Fibroblast of pulmonary artery (primary cell): ENCODE measurements at regions not wholly inside any gene's neighbourhood (a gene's known extent, or its start where the extent isn't known, plus 50 kb on each side); places are given as distances from the start of the nearest gene placed in this dataset.

ENCODE experiments used
- DNase-seq: peaks from one replicate; pipeline ENCODE4 v3.0.0-alpha.2; 2010; ENCODE audit warnings: low read depth
- H3K4me3 ChIP-seq: replicated peaks from 2 replicates; pipeline ENCODE4 v1.5.1; 2011; ENCODE audit warnings: low read depth, mild to moderate bottlenecking, control low read depth, low read length, moderate library complexity
- TF ChIP-seq, protein P1 (sequence below): IDR thresholded peaks from 2 replicates; pipeline ENCODE4 v1.5.1; 2011; ENCODE audit warnings: mild to moderate bottlenecking, control low read depth, low read length, inconsistent platforms; ENCODE audit errors: missing control alignments

DNA sequence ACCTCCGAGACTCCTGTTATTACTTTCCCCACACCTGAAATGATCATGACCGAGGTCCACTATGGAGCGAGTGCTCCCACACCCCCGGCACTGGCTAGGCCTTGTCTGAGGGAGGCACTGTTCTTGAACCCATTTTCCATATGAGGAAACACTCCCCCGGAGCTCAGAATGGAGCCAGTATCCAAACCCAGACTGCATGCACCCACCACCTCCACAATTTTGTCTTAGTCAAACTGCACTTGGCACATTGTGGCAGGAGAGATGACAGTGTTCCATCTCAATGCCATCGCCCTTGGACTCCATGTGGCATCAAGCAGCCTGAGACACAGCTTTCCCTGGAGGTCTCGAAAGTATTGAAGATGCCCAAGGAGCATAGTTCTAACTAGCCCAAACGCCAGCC lies 154.1 kb downstream of the NUP210 start:
- no peak for DNase-seq
- TF ChIP-seq, protein P1, sequence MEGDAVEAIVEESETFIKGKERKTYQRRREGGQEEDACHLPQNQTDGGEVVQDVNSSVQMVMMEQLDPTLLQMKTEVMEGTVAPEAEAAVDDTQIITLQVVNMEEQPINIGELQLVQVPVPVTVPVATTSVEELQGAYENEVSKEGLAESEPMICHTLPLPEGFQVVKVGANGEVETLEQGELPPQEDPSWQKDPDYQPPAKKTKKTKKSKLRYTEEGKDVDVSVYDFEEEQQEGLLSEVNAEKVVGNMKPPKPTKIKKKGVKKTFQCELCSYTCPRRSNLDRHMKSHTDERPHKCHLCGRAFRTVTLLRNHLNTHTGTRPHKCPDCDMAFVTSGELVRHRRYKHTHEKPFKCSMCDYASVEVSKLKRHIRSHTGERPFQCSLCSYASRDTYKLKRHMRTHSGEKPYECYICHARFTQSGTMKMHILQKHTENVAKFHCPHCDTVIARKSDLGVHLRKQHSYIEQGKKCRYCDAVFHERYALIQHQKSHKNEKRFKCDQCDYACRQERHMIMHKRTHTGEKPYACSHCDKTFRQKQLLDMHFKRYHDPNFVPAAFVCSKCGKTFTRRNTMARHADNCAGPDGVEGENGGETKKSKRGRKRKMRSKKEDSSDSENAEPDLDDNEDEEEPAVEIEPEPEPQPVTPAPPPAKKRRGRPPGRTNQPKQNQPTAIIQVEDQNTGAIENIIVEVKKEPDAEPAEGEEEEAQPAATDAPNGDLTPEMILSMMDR, result no peak
- no peak overlapping the region for H3K4me3 ChIP-seq

DNA sequence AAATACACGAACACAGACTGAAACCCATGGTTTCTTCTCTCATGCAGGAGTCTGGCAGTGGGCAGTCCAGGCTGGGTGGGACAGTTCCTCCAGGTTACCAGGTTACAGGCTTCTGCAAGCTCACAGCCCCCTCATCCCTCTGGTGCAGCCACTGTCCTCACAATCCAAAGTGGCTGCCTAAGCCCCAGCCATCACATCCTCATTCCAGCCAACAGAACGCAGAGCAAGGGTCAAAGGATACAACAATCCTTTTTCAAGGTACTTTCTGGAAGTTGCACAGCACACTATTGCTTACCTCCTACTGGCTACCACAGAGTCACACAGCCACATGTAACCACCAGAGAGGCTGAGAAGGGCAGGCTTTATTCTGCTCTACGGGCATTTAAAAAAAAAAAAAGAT lies 154.6 kb downstream of the NUP210 start:
- no peak for DNase-seq
- H3K4me3 ChIP-seq, result no peak overlapping the region
- TF ChIP-seq, protein P1, result no peak

DNA sequence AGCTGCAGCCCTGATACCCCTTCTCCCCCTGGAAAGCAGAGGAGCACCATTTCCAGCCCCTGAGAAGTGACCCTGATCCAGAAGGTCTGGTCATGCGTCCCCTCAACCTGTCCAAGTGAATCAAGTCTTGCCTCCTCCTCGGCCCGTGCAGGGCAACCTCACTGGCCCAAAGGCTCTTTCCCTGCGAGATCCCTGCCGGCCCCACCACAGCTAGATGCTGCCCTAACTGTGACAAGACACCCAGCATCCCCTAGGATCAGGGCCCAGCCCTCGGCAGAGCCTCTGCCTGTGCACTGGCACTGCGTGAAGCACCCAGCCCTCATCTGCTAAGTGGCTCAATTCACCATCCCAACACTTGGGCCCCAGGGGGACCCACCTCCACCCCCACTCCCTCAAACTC lies 155.1 kb downstream of the NUP210 start:
- DNase-seq, result no peak
- H3K4me3 ChIP-seq, result no peak overlapping the region
- TF ChIP-seq, protein P1, result no peak

DNA sequence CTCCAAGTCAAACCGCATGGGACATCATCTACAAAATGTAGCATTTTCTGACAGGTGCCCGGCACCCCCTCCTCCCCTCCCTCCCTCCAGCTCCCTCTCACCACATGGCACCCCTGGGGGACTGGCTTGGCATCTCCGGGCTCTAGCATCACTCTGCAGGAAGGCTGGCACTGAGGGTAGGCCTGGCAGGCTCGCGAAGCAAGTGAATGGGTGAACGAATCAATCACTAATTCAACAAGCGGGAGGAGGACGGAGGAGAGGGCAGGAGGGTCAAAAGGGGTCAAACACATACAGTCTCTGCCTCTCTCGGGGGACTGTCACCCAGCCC lies 155.7 kb downstream of the NUP210 start:
- TF ChIP-seq, protein P1, result no peak
- DNase-seq, result no peak
- H3K4me3 ChIP-seq, result no peak overlapping the region

DNA sequence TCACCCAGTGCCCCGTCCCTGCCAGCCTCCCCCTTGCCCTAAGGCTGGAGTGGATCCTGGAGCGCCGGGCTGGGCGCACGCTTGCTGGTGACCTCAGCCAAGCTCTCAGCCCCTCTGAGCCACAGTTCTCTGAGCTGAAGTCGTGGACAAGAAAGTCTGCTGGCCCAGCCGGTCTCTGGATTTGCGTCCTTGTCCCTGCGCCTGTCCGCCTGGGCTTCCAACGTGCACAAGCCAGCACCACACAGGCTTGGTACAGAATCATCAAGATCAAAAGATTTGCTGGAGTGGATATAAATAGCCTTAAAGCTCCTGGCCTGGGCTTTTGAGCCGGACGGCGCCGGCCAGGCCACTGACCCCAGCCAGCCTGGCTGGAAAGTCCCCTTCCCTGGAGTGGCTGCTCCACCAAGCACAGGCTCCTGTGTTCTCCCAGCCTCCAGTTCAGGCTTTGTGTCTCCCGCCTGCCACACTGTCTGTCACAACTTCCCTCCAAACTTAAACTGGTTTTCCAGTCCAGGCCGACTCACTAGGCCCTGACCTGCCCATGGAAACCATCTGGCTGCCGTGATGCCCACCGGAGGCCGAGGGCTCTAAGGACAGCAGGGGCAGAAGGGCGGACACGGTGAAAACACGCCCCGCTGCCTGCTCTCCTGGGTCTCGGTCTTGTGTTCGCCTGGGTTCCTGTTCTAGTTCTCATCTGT lies 156.2 kb downstream of the NUP210 start:
- H3K4me3 ChIP-seq, result no peak overlapping the region
- TF ChIP-seq, protein P1, result no peak
- DNase-seq, result no peak

DNA sequence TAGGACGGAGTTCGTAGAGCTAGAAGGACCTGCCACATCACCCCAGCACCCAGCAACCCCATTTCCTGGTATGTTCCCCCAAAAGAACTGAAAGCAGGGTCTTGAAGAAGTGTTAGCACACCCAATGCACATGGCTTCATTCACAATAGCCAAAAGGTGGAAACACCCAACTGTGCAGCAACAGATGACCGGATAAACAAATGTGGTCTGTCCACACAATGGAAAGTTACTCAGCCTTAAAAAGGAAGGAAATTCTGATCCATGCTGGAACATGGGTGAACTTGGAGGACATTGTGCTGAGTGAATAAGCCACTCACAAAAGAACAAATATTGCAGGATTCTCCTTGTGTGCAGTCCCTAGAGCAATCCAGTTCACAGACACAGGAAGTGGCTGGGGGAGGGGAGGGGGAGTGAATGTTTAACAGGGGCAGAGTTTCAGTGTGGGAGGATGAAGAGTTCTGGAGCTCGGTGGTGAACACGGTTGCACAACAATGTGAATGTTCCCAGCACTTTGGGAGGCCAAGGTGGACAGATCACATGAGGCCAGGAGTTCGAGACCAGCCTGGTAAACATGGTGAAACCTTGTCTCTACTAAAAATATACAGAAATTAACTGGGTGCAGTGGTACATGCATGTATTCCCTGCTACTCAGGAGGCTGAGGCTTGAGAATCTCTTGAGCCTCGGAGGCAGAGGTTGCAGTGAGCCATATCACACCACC lies 157.5 kb downstream of the NUP210 start:
- DNase-seq, result peak; percentile 6
- TF ChIP-seq, protein P1, result no peak

DNA sequence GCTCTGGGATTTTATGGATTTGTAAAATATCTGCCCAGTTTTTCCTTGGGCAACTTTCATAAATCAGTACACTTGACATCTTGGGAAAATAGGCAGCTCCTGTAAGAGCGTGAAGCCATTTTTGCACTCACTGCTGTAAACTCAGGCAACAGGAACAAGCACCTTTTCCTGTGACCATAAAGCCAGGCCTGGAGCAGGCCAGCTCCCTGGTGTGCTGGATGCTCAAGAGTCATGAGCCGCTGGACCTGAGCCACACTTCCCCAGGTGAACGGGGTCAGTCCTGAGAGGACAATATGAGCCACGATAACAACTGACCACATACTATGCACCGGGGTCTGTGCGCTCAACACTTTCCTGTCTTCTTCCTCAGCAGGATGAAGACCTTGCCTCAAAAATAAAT lies 158.2 kb downstream of the NUP210 start:
- DNase-seq, result no peak
- H3K4me3 ChIP-seq, result no peak overlapping the region
- TF ChIP-seq, protein P1, result no peak

More for the DNA sequence above, 157.5 kb downstream of the NUP210 start:
- no peak overlapping the region for H3K4me3 ChIP-seq
